Neuronal stem cell (in vitro differentiated cells): ENCODE measurements at regions not wholly inside any gene's neighbourhood (a gene's known extent, or its start where the extent isn't known, plus 50 kb on each side); places are given as distances from the start of the nearest gene placed in this dataset.

Source experiments
- DNase-seq: peaks from one replicate; pipeline ENCODE4 v3.0.0-alpha.2; 2013; ENCODE audit warnings: low spot score
- H2AFZ ChIP-seq: one replicate; pipeline ENCODE4 v1.6.1; 2013; ENCODE audit warnings: mild to moderate bottlenecking, low read length, inconsistent platforms
- H2AK5ac ChIP-seq: 2 replicates; pipeline ENCODE4 v1.6.1; 2013; ENCODE audit warnings: low read depth, mild to moderate bottlenecking, inconsistent platforms, low read length, moderate library complexity, mixed read lengths
- H2BK120ac ChIP-seq: 2 replicates; pipeline ENCODE4 v1.6.1; 2013; ENCODE audit warnings: low read depth, mild to moderate bottlenecking, inconsistent platforms, low read length, moderate library complexity, mixed read lengths
- H2BK12ac ChIP-seq: one replicate; pipeline ENCODE4 v1.6.1; 2013; ENCODE audit warnings: low read length, inconsistent platforms
- H2BK15ac ChIP-seq: 2 replicates; pipeline ENCODE4 v1.6.1; 2013; ENCODE audit warnings: mild to moderate bottlenecking, low read length, inconsistent platforms, mixed read lengths
- H2BK5ac ChIP-seq: one replicate; pipeline ENCODE4 v1.6.1; 2013; ENCODE audit warnings: inconsistent platforms, mild to moderate bottlenecking, low read length, moderate library complexity
- H3K14ac ChIP-seq: one replicate; pipeline ENCODE4 v1.6.1; 2013; ENCODE audit warnings: low read length, inconsistent platforms
- H3K18ac ChIP-seq: 2 replicates; pipeline ENCODE4 v1.6.1; 2013; ENCODE audit warnings: low read length, inconsistent platforms
- H3K23ac ChIP-seq: 2 replicates; pipeline ENCODE4 v1.6.1; 2013; ENCODE audit warnings: low read depth, mild to moderate bottlenecking, mixed read lengths, low read length, inconsistent platforms; ENCODE audit not compliant: poor library complexity
- H3K27ac ChIP-seq: replicated peaks from 3 replicates; pipeline ENCODE4 v1.5.1; 2013; ENCODE audit warnings: low read length, inconsistent platforms
- H3K27me3 ChIP-seq, 3 experiments: 2 replicates each; pipeline ENCODE4 v1.6.1; 2013; ENCODE audit warnings: low read length in 3 of 3, mild to moderate bottlenecking in 2 of 3, inconsistent platforms in 1 of 3, low read depth in 1 of 3, mixed read lengths in 1 of 3, moderate library complexity in 1 of 3; ENCODE audit not compliant: control insufficient read depth in 3 of 3, insufficient read depth in 3 of 3
- H3K36me3 ChIP-seq, 2 donors: replicated peaks in 1 of 2; 2 replicates each; pipeline ENCODE4 v1.6.1; 2013; ENCODE audit warnings: low read length in 2 of 2; ENCODE audit not compliant: control insufficient read depth in 2 of 2, insufficient read depth in 2 of 2
- H3K4ac ChIP-seq: 2 replicates; pipeline ENCODE4 v1.6.1; 2013; ENCODE audit warnings: inconsistent platforms, mild to moderate bottlenecking, low read length, moderate library complexity
- H3K4me1 ChIP-seq, 2 donors: 1 replicate in 1 of 2; 2 replicates in 1 of 2; pipeline ENCODE4 v1.6.1; 2013; ENCODE audit warnings: low read length in 2 of 2, low read depth in 1 of 2; ENCODE audit not compliant: control insufficient read depth in 2 of 2, insufficient read depth in 1 of 2
- H3K4me2 ChIP-seq: one replicate; pipeline ENCODE4 v1.6.1; 2013; ENCODE audit warnings: mild to moderate bottlenecking, low read length, inconsistent platforms; ENCODE audit not compliant: insufficient read depth, poor library complexity, severe bottlenecking
- H3K4me3 ChIP-seq, 2 donors: 2 replicates each; pipeline ENCODE4 v1.5.1; 2013; ENCODE audit warnings: low read length in 2 of 2, mild to moderate bottlenecking in 2 of 2, inconsistent platforms in 1 of 2, moderate library complexity in 1 of 2
- H3K79me1 ChIP-seq: one replicate; pipeline ENCODE4 v1.6.1; 2013; ENCODE audit warnings: low read depth, mild to moderate bottlenecking, inconsistent platforms, low read length, moderate library complexity
- H3K9ac ChIP-seq: one replicate; pipeline ENCODE4 v1.6.1; 2013; ENCODE audit warnings: mild to moderate bottlenecking, low read depth, low read length, inconsistent platforms; ENCODE audit not compliant: poor library complexity
- H3K9me3 ChIP-seq, 2 donors: replicated peaks in 1 of 2; 2 replicates each; pipeline versions ENCODE3 to v1.6.1; 2013; ENCODE audit warnings: low read length in 2 of 2, mild to moderate bottlenecking in 2 of 2, inconsistent platforms in 1 of 2, low read depth in 1 of 2, mixed read lengths in 1 of 2, moderate library complexity in 1 of 2; ENCODE audit not compliant: control insufficient read depth in 2 of 2, insufficient read depth in 1 of 2
- H4K8ac ChIP-seq: one replicate; pipeline ENCODE4 v1.6.1; 2013; ENCODE audit warnings: low read depth, mild to moderate bottlenecking, inconsistent platforms, low read length, moderate library complexity
- H4K91ac ChIP-seq: one replicate; pipeline ENCODE4 v1.6.1; 2013; ENCODE audit warnings: low read length, low read depth, mild to moderate bottlenecking, inconsistent platforms; ENCODE audit not compliant: poor library complexity
- WGBS, 2 donors: extraction: QIAGEN DNeasy Blood & Tissue Kit; methylation state at CpG; one replicate each; pipeline ENCODE4 v1.1.7; 2013; ENCODE audit warnings: missing lambda C conversion rate in 2 of 2, mixed read lengths in 1 of 2; ENCODE audit not compliant: insufficient read length in 2 of 2, insufficient replicate concordance in 1 of 2; ENCODE audit errors: extremely low coverage in 2 of 2; 5-methylcytosine and 5-hydroxymethylcytosine counted together

DNA sequence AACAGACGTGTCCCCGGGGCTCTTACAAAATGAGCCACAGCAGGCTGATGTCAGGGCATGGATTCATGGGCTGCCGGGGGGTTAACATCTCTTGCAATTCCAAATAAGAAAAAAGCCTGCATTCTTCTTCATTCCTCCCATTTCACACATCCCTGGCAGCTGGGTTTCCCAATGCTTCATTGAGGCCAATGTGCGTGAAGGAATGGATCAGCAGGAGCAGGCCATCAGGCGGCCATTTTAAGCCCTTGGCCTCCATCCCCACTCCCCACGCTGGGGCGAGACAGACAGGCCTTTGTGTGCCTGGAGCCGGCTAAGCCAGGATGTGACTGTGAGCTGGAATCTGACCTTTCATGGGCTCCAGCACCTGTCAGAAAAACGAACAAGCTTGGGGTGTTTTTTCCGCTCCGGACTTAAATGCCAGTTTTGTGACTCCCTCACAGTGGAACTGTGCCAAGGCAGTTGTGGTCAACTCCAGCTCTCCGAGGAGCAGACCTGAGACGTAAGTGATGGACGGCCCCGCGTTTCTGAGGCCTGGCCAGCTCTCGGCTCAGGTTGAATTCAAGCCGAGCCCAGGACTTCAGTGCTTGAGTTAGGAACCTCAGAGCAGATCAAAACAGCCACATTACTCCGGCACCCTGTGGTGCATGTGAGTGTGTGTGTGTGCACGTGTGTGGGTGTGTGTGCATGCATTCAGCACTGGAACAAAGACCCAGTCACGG, 133.1 kb downstream of the TMEM30B start:
- no CpG with 5 or more reads among the region's 21 CpGs for WGBS, 2 donors
- no peak overlapping the region for H2BK12ac ChIP-seq
- no peaks in the 10 kb centered on the region for H3K79me1 ChIP-seq
- no peak overlapping the region for H3K4me3 ChIP-seq
- H2AK5ac ChIP-seq, result no peak overlapping the region
- no peaks in the 10 kb centered on the region for H3K36me3 ChIP-seq
- H4K91ac ChIP-seq, result no peak overlapping the region
- H3K14ac ChIP-seq, result no peak overlapping the region
- H3K18ac ChIP-seq, result peak overlapping the region; percentile 34
- no peak overlapping the region for H3K9ac ChIP-seq
- no peak overlapping the region for H3K4ac ChIP-seq
- no peak overlapping the region for H2BK5ac ChIP-seq
- no peak overlapping the region for H3K23ac ChIP-seq
- DNase-seq, result no peak
- H2BK120ac ChIP-seq, result no peak overlapping the region
- H2BK15ac ChIP-seq, result peak overlapping the region; percentile 11
- H2AFZ ChIP-seq, result peak overlapping the region; percentile 80
- H3K27me3 ChIP-seq, result peaks cover 0 to 2% (median 0%) of the 10 kb centered on the region in 3 experiments
- H3K27ac ChIP-seq, result no peak overlapping the region
- no peak overlapping the region for H4K8ac ChIP-seq
- no peak overlapping the region for H3K4me2 ChIP-seq
- peaks cover 3 to 9% of the 10 kb centered on the region in 2 donors for H3K4me1 ChIP-seq
- H3K9me3 ChIP-seq, result peaks cover 11 to 12% of the 10 kb centered on the region in 2 donors

DNA sequence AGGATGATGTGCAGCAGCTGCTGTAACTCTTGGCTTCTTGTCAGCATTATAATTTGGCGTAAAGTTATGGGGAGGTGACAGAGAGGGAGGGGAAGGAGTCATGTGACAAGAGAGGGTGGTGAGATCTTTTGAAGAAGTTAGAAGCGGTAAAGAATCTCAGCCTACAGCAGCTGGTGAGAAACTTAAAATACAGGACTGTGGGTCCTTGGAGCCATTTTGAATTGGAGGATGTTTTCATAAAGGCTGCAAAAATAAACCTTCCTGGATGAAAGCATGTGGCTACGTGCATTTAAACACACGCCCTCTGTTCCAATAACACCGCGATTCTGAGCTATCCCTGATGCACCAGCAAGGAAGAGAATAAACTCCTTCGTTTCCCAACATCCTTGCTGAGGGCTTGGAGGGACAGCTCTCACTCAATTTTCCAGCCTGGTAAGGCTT, 133.7 kb downstream of the TMEM30B start:
- WGBS, 2 donors, result no CpG with 5 or more reads among the region's 7 CpGs
- no peak overlapping the region for H3K14ac ChIP-seq
- H3K4me3 ChIP-seq, result no peak overlapping the region
- H3K9me3 ChIP-seq, result peaks cover 13 to 15% of the 10 kb centered on the region in 2 donors
- H3K9ac ChIP-seq, result no peak overlapping the region
- H4K91ac ChIP-seq, result no peak overlapping the region
- H2AFZ ChIP-seq, result peak overlapping the region; percentile 80
- H3K4me2 ChIP-seq, result no peak overlapping the region
- no peak overlapping the region for H2AK5ac ChIP-seq
- H2BK15ac ChIP-seq, result no peak overlapping the region
- no peak overlapping the region for H3K4ac ChIP-seq
- no peak overlapping the region for H3K27ac ChIP-seq
- peaks cover 0 to 2% (median 0%) of the 10 kb centered on the region in 3 experiments for H3K27me3 ChIP-seq
- H3K18ac ChIP-seq, result no peak overlapping the region
- no peak overlapping the region for H2BK5ac ChIP-seq
- H3K4me1 ChIP-seq, result peaks cover 0 to 5% of the 10 kb centered on the region in 2 donors
- H3K79me1 ChIP-seq, result no peaks in the 10 kb centered on the region
- H3K23ac ChIP-seq, result no peak overlapping the region
- no peak for DNase-seq
- H4K8ac ChIP-seq, result no peak overlapping the region
- H2BK12ac ChIP-seq, result no peak overlapping the region
- no peaks in the 10 kb centered on the region for H3K36me3 ChIP-seq
- no peak overlapping the region for H2BK120ac ChIP-seq

- H2BK15ac ChIP-seq, result peak overlapping the region; percentile 50
- no peak overlapping the region for H4K8ac ChIP-seq
- H2BK12ac ChIP-seq, result no peak overlapping the region
- H3K4me1 ChIP-seq, result peaks cover 0 to 5% of the 10 kb centered on the region in 2 donors
- no peak overlapping the region for H2BK5ac ChIP-seq
- no peaks in the 10 kb centered on the region for H3K36me3 ChIP-seq
- no peak overlapping the region for H3K14ac ChIP-seq
- H3K4me3 ChIP-seq, result no peak overlapping the region
- peaks cover 0 to 2% (median 0%) of the 10 kb centered on the region in 3 experiments for H3K27me3 ChIP-seq
- H2AFZ ChIP-seq, result no peak overlapping the region
- no peak overlapping the region for H2BK120ac ChIP-seq
- no peak overlapping the region for H3K4ac ChIP-seq
- DNase-seq, result no peak
- H3K9me3 ChIP-seq, result peaks cover 15% of the 10 kb centered on the region in 2 donors
- no peak overlapping the region for H3K4me2 ChIP-seq
- H3K79me1 ChIP-seq, result no peaks in the 10 kb centered on the region
- no peak overlapping the region for H4K91ac ChIP-seq
- no peak overlapping the region for H3K9ac ChIP-seq
- WGBS, 2 donors, result no CpG with 5 or more reads among the region's 1 CpG
- no peak overlapping the region for H3K23ac ChIP-seq
- H3K27ac ChIP-seq, result no peak overlapping the region
- no peak overlapping the region for H3K18ac ChIP-seq
- no peak overlapping the region for H2AK5ac ChIP-seq
These were observed 134.2 kb downstream of the TMEM30B start for GRCh38 chr14:61146899-61147298.

GRCh38 chr14:61145903-61146481, 135.1 kb downstream of the TMEM30B start:
- no peak for DNase-seq
- Histone ChIP-seq H2BK15ac (no peak overlapping the region), H3K27ac (no peak overlapping the region)

More at GRCh38 chr14:61145903-61146481, 135.1 kb downstream of the TMEM30B start:
- no peak overlapping the region for H2BK12ac ChIP-seq
- H2AK5ac ChIP-seq, result no peak overlapping the region
- H2AFZ ChIP-seq, result peak overlapping the region; percentile 15
- no peak overlapping the region for H3K9ac ChIP-seq
- no CpG with 5 or more reads among the region's 7 CpGs for WGBS, 2 donors
- H3K36me3 ChIP-seq, result no peaks in the 10 kb centered on the region
- peaks cover 0 to 2% (median 0%) of the 10 kb centered on the region in 3 experiments for H3K27me3 ChIP-seq
- peaks cover 0 to 5% of the 10 kb centered on the region in 2 donors for H3K4me1 ChIP-seq
- no peak overlapping the region for H3K4ac ChIP-seq
- H4K8ac ChIP-seq, result no peak overlapping the region
- peaks cover 15% of the 10 kb centered on the region in 2 donors for H3K9me3 ChIP-seq
- H2BK5ac ChIP-seq, result no peak overlapping the region
- no peak overlapping the region for H3K4me2 ChIP-seq
- no peak overlapping the region for H3K23ac ChIP-seq
- no peak overlapping the region for H2BK120ac ChIP-seq
- H4K91ac ChIP-seq, result no peak overlapping the region
- H3K14ac ChIP-seq, result no peak overlapping the region
- no peak overlapping the region for H3K18ac ChIP-seq
- no peak overlapping the region for H3K4me3 ChIP-seq
- H3K79me1 ChIP-seq, result no peaks in the 10 kb centered on the region
